GM19397 (cell line): ENCODE measurements at regions not wholly inside any gene's neighbourhood (a gene's known extent, or its start where the extent isn't known, plus 50 kb on each side); places are given as distances from the start of the nearest gene placed in this dataset.

Source experiments
- ATAC-seq: cut with Tn5 transposase; IDR thresholded peaks from one replicate; pipeline ENCODE4 v1.9.1; 2021; ENCODE audit warnings: mild to moderate bottlenecking, moderate library complexity; ENCODE audit not compliant: unreplicated experiment

DNA sequence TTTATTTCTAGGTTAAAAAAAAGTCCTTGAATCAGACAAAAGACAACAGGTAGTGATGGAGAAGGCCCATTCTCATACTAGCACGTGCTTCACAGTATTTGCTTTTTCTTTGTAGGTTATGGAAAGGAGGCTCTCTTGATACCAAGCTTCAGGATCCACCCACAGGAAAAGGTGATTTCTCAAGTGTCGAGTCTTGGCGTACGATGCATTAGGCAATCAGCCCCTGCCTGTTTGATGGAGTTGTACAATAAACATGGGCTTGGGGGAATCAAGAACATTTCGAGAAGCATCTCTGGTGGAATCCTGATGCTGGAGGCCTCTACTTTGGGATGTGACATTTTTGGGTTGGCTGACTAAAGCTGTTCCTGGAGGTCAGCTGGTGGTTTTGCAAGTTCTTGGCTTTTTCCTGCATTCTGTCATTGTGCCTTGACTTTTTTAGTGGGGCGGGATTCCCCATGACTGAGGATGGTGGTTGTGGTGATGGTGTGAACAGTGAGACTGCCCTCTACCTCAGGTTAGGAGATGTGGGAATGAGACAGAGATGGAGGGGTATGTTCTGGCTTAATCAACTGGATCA is 231.5 kb upstream of the SPRED2 start:
- no peak for ATAC-seq

DNA sequence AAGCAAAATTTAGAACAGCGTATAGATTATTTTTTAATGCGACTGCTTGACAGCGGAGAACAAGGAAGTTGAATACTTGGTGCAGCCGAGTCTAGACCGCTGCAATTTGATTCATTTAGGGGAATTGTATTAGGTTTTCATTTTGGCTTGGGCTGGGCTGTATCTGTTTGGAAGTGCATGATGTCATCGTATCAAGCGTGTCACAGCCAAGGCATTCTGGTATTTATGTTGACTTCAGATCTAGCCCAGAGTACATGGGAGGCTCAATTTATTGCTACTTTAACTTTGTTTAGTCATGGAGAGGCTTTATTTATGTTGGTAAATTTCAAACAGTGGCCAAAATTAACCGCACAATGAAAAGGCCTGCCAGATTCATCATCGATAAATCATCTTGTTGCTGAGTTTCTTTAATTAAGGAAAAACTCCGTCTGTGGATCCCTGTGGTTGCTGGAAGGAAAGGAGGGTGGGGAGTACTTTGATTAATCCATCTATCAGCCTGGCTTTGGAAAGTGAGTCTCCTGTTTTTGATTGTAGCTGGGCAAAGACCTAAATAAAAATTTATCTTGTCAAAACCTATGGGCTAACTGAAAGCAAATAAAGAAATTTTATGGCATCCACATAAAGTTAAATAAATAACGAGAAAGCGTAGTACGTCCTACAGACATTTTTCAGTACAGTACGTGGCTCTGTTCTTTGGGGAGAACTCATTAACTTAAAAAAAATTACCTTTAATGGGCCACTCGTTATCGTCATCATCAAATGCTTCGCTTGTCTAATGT is 230.4 kb upstream of the SPRED2 start:
- ATAC-seq, result no peak

DNA sequence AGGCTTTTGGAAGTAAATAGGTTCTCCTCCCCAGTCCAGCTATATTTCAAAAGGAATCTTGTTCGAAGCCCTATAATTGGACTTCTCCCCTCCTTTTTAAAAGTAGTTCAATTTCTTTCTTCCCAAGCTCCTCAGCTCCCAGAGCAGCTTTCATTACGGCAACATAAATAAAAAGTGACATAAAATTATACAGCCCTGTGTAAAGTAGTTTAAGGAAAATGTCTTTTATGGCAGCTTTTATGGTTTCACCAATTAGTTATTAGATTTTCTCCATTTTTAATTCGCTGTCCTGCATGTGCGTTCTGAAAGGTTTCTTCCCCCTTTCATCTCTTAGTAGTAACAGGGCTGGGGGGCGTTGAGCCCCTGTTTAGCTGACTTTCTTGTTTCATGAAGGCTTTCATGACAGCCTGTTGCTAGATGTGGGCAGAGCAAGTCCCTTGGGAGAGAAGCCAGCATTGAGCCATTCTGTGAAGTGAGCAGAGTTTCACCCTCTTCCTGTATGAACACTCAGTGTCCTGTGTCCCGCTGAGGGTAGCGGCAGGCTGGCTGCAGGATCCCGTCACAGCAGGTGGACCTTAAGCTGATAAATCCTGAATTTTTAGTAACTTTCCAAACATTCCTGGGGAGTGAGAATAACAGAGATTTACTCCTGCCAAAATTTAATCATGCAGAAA is 229.7 kb upstream of the SPRED2 start:
- ATAC-seq, result no peak

DNA sequence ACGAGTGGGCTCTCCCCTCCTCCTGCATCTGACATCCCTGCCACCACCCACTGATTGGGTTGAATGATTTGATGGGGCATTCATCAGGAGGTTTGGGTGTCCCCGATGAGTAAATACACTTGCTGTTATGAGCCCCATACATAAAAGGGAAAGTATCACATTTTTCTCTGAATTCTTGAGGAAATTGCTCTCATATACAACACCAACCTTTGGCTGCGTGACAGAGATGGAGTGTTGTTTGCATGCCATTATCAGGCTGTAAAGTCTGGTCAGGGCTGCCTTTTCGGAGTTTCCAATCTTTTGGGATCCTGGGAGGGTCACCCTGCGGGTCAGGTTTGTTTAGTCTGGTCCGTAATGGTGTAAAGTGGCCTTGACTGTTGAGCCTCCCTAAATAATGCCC is 227.9 kb upstream of the SPRED2 start:
- ATAC-seq, result no peak

DNA sequence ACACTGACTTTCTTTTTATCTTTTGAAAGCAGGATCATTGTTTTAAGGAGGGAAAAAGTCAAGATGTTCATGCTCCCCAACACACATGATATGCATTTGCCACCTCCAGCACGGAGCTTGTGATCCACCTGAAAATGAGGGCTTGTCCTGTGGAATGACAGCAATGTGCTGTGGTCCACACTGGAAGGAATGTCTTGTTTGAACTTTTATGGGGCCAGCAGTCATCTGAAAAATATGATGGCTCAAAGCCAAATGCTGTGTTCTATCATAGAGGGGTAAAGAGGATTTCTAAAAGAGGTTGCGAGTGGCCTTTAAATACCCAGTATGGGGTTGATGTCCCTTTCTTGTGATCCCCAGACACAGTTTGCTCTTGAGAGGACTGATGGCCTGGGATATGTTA is 226.5 kb upstream of the SPRED2 start:
- no peak for ATAC-seq

DNA sequence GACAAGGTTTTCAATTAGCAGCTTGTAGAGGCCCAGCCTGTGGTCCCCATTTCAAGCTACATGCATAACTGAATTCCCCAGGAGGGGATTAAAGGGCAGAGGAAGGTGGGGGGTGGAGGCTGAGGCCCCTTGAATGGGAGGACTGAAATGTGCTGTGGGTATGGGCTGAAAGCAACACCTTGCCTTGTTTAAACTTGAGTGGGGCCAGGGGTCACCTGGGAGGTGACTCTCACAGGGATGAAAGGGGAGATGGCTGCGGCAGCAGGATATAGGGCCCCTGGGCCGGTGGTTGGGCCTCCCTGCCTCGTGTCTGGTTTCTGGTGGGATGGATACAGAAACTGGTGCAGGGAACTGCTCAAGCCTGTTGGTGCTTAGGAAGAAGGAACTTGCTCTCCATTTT is 225.9 kb upstream of the SPRED2 start:
- no peak for ATAC-seq

DNA sequence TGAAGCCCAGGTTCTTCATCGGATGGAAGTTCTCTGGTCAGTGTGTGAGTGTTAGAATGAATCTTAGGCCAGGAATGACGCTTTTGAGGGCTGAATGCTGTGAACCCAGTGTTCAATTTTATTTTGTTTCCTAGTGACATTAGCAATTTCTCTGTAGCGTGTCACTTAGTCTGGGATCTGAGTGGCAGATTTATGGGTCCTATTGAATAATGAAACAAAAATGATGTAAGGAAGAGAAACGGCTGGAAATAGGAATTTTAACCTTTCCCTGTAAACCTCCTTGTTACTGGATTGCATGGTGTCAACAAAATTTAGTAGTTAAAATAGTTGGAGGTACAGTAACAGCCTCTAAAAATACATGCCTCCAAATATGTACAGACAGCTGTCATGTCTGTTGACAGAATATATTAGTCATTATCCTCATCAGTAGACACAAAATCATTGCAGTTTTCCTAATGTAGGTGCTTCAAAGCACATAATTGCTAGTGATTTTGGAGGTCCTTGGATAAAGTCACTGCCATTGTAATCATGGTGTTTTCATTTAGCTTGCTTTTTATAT is 223.8 kb upstream of the SPRED2 start:
- no peak for ATAC-seq

DNA sequence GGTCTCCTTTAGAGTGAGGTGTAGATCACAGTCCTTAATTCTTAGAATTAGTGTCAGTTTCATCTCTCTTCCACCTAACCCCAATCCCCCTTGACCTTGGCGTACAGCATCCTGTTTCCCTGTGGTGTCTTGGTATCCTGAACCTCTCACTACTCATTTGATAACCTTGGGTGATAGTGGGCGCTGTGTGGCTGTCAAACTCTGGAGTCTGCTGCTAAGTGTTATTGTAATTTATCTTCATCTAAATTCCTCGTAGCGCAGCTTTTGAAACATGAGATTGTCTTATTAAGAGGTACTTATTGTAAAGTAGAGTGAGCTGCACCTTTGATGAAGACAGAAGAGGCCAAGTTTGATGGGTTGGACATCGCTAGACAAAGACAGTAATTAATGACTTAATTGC is 222.6 kb upstream of the SPRED2 start:
- ATAC-seq, result no peak

DNA sequence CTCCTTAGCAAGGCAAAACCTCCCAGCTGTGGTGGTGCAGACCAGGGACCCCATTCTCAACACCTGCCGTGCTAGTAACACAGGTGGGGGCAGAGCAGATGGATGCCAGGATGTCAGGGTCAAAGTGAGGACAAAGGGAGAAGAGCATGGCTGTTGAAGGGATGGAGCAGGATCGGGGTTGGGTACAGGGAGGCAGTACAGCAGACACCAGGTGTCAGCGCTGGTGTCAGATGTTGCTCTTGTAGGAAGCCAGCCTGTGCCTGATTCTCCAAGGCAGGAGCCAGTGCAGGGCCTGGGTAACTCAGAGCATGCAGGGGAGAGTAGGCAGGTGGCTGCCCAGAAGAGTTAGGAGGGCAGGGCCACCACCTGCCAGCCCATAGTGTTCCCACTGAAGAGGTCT is 222.1 kb upstream of the SPRED2 start:
- no peak for ATAC-seq

DNA sequence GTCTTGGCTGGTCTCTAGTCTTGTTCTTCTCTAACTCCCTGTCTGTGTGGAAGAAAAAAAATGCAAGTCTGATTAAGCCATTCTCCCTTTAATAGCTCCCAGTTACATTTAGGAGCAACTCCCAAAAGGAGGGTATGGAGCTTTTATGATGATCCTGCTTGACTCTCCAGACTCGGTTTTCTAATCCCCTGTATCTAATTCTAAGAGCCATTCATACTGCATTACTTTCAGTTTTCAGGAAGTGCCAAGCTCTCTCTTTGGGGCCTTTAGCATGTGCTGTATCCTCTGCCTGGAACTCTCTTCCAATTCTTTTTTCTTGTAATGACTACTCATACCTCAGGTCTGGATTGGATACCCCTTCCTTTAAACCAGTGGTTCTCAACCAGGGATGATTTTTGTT is 219.7 kb upstream of the SPRED2 start:
- ATAC-seq, result no peak

DNA sequence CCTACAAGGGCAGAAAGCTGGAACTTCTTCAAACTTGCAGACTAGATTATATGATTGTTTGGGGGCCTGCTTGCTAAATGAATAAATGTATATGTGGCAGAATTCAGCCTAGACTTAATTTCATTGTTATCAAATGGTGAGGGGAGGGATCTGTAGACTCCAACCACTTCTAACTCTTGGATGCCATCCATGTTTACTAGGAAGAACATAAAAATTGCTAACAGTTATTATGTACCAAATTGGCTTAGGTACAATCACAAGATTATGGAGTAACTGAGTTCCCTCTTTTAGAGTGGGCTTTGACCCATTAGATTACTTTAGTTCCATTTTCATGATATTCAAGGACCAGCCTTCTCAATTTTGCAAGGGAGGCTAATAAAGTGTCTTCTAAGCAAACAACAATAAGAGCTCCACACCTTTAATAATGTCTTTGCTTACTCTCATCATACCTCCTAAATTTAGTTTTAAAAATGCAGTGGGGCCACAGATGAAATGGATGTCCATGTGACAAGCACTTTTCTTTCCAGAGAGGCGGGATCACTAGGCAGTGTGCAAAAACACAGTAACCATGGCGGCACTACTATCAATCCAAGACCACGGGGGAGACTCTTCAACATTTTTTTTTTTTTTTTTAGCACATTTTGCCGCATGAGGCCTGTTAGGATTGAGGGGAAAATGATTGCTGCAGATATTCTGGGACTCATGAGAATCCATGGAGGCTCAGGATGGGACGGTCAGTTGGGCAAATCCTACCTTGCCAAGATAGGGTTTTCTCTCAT is 217.6 kb upstream of the SPRED2 start:
- no peak for ATAC-seq

DNA sequence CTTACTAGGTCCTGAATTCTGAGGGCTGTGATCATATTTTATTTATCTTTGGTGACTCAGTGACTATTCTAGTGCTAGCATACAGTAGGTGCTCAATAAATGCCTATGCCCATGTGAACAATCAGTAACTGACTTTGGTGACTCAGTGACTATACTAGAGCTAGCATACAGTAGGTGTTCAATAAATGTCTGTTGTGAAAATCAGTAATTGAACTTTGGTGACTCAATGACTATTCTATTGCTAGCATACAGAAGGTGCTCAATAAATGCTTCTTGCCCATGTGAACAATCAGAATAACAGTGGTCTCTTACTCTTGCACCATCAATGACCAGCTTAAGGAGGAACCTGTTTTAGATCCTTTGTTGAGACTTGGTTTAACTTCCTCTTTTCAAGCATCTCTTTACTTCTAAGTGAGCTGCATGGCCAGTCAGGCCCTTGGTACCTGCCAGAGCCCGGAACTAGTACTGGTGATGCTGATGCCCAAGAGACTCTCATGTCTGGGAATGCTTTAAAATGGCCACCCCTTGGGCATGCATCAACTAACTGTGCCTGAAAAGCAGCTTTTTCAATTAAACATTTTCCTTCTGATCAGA is 214.9 kb upstream of the SPRED2 start:
- ATAC-seq, result no peak

DNA sequence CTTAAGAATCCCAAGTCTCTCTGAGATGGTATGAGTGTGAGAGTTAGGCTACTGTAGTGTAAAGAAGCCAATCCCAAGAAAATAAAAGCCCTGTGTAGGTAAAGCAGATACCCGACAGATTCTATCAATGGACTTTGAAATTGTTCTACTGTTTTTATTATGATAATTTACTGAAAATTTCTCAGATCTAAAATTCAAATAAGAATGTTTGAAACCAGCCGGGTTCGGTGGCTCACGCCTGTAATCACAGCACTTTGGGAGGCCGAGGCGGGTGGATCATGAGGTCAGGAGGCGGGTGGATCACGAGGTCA is 208.3 kb upstream of the SPRED2 start:
- ATAC-seq, result no peak

DNA sequence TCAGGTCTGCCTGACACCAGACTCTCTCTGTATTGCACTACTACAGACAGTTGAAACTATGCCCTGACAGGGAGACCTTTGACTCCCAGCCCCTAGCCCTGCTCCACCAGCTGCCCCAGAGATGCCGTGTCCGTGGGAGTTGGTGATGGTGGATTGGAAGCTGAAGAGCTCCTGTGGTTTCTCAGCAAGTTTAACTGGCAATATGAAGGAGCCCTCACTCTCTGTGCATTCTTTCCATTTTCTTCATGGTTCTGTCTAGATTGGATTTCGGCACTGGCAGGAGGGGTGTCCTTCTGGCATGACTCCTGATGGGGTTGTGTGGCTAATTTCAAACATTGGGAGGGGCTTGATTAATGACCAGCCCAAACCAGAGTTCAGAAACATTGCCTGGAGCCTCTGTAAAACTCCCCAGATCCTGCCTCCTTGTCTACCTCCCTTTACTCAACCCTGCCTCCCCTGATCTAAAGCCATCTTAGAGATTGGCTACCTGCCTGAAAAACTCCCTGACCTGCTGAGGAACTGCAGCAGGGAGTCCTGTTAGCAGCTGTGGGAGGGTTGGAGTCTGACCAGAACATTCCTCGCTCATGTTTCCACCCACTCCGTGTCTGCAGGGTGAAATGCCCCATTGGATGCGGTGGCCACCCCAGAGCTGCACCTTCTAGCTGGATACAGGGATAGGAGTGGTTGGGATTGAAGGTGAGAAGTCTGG is 206.9 kb upstream of the SPRED2 start:
- ATAC-seq, result no peak

DNA sequence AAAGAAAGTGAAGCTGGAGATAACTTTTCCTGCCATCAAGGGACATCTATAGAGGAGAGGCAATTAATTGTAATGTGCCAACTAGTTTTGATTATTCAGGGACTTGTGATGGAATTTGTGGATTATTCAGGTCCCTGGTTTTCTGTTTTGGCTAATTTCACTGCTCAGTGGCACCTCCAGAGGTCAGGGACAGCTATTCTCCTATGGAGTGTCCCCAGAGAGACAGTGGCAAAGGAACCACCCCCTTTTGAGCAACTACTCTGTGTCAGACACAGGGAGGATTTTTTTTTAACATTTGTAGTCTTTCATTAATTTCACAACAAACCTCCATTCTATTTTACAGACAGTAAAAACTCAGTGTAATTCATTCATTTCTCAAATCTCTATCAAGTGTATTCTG is 206.0 kb upstream of the SPRED2 start:
- no peak for ATAC-seq

DNA sequence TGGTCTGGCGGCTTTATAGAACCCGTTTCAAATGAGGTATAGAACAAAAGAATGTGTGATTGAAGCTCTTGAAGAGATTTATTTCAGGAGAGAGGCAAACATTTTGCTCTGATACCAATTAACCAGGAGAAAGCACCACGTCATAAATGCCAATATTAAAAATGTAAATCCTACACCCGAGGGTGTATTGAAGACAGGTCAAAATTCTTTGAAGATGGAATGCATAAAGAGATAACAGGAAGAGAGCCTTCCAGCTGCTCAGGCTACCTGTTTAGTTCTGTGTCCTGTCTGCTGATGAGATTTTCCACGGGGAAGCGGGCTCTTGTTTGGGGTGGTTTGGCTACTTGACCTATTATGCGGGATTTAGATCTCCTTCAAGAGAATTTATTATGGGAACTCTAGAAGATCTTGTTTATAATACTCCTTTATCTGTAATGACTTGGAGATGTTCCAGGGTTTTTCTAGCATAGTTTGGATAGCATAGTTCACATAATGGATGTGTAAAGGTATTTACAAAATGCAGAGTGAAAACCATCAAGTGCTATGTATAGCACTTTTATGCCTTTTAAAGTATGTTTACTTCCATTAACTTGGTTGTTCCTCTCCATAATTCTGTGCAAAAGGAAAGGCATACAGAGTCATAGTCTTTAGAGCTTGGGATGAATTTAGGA is 204.5 kb upstream of the SPRED2 start:
- ATAC-seq, result no peak

DNA sequence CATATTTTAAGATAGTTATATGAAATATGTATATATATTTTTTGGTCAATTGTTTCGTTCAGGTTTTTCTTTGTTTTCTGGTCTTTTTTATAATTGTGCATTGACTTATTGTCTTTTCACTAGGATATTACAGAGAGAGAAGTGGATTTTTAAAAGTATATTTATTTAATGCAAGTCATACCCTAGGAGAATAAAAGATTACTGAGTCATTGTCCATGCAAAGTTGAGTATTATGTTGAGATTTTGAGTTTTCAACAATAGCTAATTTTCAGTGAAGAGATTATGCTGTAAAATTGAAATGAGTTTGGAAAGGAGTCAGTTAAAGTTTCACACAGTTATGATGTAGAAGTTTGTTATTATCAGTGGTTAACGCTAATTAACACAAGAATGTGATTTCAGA is 203.6 kb upstream of the SPRED2 start:
- ATAC-seq, result no peak

DNA sequence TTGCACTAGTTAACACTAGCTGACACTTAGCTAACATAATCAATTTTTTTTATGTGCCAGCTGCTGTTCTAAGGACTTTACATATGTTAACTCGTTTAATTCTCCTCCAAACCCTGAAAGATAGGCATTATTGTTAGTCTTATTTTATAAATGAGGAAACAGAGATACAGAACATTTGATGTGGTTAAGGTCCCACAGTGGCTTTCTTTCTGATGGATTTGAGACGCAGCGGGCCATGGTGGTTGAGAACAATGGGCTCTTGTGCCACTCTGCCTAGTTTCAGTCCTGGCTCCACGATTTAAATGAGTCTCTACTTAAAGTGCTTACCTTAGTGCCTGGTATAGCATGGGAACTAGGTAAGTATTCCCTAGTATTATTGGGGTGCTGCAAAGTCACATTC is 201.9 kb upstream of the SPRED2 start:
- ATAC-seq, result no peak

DNA sequence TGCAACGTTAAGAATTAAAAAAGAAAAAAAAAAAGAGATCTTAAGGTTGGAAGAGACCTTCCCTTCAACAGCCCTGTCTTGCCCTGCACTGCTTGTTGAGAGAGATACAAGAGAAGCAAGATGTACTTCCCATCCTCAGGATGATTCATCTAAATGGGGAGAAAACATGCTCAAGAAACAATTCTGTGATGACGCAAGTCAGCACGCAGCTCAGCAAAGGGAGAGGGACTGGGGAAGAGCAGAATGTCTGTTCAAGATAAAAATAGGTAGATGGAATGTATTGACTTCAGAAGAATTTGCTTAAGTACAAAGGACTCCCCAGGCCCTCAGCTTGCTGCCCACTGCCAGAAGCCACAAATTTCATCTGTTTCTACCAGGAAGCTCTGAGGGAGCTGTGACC is 198.2 kb upstream of the SPRED2 start:
- no peak for ATAC-seq

DNA sequence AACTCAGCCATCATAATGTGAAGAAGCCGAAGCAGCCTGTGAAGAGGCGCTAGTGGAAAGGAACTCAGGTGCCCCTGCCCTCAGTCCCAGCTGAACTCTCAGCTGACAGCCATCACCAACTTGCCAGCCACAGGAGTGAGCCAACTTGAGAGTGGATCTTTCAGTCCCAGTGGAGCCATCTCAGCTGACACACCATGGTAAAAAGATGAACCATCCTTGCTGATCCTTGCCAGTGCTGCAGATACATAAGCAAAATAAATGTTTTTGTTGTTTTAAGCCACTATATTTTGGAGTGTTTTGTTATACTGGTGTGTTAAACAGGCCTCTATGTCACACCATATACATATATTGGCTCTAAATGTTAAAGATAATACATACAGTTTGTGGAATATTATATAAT is 195.8 kb upstream of the SPRED2 start:
- ATAC-seq, result no peak
